Tongue (tissue), 1 donor: ENCODE measurements at regions not wholly inside any gene's neighbourhood (a gene's known extent, or its start where the extent isn't known, plus 50 kb on each side); places are given as distances from the start of the nearest gene placed in this dataset.

Experiments used
- DNase-seq: peaks from one replicate; pipeline ENCODE4 v3.0.0-alpha.2; 2015

DNA sequence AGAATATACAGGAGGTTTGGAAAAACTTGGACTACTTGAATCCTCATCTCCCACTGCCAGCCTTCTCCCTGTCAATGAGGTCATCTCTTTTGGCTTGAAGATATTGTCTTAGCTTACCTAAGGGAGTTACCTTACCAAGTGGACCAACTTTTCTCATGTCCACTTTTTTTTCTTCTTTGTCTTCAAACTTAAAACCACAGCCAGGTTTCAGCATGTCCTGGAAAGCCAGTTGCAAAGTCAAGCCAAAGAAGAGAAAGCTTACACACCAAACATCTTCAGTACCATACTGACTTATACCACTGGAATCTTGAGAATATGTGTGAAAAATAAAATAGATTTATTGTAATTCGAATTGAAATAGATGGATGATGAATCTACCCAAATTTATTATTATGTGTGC lies 520.5 kb downstream of the HTR7 start:
- DNase-seq: no peak

DNA sequence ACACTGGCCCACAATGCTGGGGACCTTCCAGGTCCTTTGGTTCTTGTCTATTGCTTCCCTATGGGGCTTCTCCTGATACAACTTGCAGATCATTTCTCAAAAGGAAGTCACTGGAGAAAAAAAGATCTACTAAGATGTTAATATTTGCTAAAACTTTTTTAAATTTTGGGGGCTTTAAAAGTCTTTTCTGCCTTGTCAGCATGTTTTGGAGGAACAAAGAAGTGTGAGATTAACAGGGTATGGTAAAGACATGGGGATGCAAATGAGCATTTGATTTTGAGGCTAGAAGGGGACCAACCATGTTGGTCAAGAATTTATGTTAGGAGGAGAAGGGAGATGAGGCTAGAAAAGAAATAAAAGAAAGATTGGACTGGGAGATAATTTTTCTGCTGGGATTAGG lies 515.4 kb downstream of the HTR7 start:
- DNase-seq: no peak

DNA sequence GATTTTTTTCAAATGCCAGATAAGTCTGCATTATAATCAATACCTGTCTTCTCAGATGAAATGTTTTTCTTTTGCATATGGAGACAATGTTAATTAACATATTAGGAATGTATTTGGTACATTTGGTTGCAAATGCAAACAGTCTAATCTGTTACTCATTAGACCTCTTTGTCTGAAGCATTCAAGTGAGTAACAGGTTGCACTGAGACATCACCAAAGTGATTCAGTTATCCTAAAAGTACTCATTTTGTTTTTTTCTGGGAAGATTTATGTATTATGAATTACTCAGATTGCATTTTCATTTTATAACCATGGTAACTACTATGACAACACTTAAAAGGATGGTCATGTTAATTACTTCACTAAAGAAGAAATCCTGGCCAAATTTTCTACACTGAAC lies 513.6 kb downstream of the HTR7 start:
- DNase-seq: no peak

DNA sequence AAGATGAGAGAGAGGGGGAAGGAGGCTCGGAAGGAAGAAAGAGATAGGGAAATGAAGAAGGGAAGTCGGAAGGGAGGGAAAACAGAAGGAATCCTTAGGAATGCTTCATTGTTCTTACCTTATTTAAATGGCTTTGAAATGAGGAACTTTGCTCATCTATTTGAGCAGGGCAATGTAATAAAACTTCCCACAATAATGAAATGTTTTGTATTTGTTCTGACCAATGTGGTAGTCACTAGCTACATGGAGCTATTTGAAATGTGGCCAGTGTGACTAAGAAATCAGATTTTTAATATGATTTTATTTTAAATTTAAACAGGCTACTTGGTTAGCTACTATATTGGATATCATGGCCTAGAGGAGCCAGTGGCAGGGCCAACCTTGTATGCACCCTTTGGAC lies 510.6 kb downstream of the HTR7 start:
- no peak for DNase-seq

DNA sequence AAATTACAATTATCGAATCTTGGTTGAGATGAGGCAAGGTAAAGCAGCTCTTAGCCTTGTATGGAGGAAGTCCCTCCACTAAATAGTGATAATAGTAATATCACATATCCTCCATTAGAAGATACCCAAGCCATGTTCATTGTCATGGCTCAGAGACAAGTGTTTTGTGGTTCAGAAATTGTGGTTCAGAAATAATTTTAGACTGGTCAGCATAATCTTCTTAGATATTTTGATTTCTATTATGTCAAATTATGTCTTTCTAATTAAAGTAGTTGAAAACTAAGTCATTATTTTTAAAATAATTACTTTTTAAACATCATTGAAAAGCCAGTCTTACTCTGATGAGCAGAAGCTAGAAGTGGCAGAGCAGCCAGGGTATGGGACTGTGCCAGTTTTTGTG lies 507.7 kb downstream of the HTR7 start:
- DNase-seq: no peak

DNA sequence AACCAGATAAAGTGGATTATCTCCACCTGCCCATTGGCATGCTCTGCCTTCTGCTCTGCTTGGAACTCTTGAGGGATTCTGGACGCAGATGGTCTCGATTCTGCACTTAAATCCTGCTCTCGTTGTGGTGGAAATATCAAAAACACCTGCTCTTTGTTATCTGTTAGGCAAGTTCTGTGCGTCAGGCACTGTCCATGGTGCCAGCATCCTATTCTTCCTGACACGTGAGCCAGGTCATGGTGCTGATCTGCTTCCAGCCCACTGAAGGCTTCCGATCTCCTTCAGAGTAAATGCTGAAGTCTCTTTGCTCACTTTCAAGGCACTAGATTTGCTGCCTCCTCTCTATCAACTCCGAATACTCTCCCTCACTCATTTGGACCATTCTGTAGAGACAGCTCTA lies 505.6 kb downstream of the HTR7 start:
- no peak for DNase-seq

DNA sequence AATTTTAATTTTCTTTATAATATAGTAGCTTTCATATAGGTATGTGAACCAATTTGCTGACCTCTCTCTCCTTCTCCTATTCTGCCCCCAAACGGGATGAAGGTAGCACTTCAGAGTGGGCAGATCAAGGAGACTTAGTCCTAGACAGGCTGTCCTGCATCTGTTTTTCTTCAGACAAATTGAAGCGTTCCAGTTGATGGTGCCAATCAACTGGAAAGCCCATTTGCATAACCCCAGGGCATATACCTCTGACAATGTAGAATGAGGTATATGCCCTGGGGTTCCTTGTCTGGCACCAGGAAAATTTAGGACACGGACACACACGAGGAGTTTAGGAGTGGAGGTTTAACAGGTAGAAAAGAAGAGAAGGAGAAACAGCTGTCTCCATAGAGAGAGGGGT lies 502.9 kb downstream of the HTR7 start:
- DNase-seq: no peak

DNA sequence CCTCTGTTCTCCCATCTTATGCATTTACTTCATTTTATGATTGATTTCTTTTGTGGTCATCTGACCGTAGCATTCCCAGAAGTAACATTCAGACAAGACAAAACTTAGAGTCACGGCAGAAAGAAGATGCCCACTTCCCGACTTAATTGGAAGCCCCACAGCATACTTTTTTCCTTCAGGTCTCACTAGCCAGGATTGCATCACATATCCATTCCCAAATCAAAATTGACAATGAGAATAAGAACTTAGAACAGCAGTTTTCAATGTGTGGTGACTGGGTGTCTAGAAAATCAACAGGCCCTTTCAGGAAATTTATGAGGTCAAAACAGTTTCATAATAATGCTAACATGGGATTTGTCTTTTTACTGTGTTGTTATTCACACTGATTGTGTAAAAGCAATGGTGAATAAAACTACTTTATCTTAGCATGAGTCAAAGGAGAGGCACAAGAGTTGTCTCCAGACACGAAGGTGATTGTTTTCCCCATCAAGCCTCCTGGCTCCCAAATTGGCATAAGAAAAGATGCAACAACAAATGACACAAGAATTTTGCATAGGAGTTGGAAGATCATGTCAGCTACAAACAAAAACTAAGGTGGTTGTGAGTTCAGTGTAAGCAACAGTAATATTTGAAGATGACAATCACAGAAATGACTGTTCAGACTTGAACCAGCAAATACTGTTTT lies 493.9 kb downstream of the HTR7 start:
- DNase-seq: no peak

DNA sequence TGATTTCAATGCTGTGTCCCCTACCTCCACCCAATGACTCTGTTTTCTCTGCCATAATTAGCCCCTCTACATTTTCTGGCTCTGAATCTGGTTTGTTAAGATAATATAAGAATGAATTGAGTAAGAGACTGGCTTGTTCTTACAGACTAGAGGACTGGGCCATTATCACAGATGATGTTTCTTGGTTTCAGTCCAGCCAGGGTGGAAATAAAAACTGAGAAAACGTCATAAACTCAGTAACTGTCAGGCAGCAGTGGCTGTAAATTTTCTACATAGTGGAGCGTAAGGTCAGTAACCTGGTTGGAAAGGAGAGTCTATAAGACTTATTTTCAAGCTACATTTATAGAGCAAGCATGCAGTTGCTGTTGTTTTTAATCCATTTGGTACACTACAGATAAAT lies 485.4 kb downstream of the HTR7 start:
- no peak for DNase-seq

DNA sequence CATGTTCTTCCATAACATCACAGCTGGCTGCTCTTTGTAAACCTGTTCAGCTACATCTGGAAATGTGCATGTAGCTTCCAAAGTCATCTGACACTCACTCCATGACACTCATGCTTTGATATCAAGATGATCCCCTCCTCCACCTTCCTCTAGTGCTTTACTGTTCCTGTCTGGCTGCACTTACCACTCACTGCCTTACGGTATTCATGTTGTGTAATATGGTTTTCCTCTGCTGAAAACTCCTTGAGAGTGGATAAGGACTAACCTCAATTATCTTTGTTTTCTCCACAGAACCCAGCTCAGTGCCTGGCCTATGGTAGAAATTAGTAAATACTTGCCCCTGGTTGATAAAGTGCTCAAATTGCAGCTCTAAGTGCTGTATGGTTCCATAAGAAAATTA lies 483.9 kb downstream of the HTR7 start:
- DNase-seq: no peak

DNA sequence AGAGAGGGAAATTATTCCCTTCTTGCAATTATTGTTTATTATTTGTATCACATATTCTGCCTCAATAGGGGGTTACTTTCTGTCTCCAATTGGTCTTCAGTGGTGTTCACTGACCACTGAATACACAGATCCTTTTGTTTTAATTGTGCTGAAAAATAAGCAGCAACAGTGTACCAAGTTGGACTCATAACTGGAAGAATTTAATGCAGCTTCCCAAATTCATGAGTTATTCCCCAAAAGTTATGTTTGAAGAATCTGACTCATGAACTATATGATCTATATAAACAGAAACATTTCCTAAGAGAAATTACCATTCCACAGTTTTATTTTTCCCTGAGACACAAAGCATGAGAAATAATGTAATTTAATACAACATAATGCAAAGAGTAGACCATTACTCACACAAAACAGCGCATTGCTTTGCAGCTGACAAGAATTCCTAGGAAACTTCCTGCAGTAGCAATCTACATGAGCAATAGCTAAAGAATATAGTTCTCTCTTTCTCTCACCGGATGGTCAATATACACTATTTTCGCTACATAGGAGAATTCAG lies 479.2 kb downstream of the HTR7 start:
- DNase-seq: no peak

DNA sequence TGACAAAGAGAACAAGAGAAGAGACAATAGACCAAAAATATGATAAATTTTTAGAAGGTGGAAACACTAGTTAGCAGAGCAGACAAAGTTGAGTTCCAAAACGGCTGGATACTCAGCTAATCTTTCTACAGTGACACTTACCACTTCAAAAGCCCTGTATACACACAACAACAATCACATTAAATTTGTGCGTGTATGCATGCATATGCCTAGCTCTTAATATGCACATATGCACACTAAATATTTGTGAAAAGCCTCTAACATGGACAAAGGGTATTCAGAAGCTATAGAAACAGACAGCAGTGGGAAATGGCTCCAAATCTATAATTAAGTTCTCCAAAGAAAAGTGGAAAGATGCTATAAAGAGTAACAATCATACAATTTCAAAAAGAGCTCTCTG lies 476.4 kb downstream of the HTR7 start:
- no peak for DNase-seq

DNA sequence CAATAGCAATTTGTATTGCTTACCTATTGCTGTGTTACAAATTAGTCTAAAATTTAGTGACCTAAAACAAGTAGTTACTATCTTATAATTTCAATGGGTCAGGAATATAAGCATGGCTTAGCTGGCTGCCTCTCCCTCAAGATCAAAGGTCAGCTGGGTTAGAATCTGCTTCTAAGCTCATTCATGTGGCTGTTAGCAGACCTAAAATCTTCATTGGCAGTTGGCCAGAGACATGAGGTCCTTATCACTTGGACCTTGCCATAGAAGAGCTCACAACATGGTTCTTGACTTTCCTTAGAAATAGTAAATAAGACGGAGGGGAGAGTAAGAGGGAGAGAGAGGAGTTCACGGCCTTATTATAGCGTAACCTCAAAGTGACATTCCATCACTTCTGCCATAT lies 468.0 kb downstream of the HTR7 start:
- no peak for DNase-seq

DNA sequence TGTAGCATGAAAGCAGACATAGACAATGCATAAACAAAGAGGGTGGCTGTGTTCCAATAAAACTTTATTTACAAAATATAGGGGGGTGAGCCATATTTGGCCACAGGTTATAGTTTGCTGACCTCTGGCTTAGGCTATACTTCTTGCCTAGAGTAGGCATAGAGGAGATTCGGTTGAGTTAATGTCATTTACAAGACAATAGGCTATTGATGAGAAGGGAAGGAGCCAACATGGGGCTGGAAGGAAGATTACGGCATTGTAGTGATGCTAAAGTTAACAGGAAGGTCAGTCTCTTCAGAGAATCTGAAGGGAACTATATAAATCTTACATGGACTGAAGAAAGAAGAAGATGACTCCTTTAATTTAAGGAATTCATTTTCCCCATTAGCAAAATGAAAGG lies 463.5 kb downstream of the HTR7 start:
- no peak for DNase-seq

DNA sequence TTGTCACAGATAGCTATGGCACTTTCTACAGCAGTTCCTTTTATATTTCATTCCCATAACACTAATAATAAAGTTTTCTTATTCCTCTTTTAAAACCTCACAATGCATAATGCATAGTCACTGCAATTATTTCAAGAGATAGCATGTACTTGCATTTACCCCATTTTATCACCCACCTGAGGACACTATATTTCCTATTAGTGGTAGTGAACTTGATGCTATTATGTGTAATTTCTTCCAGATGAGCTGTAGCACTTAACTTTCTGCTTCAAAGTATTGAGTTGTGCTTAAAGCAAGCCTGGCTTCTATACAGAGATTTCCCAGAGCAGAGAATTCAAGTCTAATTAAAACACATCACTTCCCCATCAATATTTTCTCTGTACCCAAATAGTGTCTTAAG lies 461.1 kb downstream of the HTR7 start:
- no peak for DNase-seq

DNA sequence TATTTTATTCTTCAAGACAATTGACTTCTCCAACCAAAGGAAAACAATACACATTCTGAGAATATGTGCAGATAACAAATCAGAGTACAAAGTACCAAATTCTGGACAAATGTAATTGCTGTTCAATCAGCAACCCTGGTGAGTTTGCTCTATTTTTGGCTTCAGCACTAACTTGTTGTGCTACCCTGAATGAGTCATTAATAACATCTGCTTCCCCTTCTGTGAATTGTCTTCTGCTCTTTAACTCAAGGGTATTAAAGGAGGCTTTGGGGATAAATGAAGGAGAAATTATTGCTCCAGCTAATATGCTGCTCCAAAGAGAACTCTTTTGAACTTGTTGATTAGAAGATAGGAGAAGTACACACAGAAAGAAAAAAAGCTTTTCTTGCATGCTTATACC lies 459.3 kb downstream of the HTR7 start:
- DNase-seq: no peak

DNA sequence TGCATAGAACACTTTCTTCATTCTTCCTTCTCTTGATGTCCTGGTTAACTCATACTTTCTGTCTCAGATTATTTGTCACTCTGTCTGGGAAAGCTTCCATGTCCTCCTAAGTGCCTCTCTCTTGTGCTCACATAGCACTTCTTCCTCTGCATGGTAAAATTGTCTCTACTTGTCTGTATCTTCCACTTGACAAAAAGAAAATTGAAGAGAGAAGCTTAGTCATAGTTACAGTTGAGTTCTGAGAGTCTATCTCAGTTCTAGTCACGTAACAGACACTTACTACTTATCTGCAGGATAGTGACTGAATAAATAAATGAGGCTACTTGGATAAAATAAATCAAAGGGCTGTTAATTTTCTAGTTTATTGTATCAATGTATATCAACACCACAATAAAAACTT lies 458.1 kb downstream of the HTR7 start:
- no peak for DNase-seq

DNA sequence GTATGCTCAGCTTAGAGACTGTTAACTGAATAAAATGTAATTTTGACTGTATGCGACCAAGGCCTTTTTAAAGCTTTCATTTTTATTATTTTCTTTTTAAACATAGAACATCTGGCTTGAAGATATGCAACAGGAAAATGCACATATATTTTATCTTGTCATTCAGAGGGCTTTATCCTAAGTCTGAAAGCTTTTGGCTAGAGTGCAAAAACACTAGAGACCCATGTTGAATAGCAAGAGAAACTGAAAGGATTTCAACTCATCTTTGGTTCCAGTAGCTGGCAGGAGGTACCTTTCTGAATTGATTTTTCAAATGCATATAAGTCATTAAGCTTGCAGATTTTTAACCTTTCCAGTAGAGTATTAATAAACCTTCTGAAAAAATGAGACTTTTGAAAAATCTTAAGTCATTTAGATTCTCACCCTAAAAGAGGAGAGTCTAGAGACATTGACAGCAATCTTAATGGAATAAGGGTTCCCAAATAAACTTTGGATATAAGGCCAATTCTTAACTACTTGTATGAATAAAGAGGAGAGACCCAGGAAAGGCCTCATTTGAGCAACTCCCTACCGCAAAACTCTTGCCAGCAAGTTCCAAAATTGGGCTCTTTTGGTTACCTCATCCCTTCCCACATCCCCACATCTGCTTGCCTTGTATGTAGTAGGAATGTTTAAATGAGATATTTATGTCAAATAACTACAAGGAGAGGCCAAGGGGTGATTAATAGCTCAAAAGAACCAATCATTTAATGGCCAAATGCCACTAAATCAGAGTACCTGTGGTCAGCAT lies 454.4 kb downstream of the HTR7 start:
- no peak for DNase-seq

DNA sequence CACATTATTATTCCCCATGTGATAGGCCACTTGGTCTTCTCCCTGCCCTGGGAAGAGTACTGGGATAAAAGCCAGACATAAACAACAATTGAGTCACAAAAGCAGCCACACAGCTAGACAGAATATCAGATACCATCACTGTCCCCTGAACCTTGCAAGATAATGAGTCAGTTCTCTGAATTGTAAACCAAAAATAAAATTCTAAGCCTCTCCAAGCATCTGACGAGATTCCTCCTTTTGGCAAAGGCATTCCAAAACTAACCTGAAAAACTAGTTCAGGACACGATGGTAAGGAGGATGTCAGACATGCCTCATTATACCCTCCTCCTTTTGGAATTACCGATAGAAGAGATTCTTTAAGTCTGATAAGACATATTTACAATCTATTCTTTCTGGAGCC lies 450.7 kb downstream of the HTR7 start:
- DNase-seq: no peak

DNA sequence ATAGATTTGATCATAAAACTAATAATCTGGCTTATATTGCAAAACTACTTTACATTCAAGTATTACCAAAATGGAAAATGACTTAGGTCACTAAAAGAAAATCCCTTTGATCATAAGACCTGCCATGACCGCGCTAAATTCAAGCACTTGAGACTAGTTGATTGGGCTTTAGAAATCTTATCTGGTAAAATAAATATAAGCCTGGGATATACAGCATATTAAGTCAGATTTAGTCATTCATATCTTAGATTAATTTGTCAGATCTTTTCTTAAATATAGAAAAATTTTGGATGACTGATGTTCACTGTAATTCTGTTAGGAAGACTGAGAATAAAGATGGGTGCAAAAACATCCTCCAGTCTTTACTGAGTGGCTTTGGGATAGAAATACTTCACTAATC lies 450.0 kb downstream of the HTR7 start:
- DNase-seq: no peak

DNA sequence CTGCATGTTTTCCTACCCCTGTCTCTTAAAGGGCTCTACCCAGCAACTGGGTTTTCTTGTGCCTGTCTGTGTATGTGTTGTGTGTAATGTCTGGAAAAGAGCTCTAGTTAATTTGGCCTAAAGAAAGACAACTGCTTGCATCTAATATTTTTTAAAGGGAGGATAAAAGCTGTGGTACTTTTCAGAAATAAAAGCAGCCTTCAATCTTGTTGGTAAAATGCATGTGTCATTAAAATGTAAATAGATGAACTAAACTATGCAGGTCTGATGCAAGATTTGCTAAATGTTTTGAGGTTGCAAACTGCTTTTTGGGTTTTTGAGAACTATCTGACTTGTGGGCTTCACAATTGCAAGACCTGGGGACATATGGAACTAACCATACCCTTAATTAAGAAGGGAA lies 445.3 kb downstream of the HTR7 start:
- no peak for DNase-seq

DNA sequence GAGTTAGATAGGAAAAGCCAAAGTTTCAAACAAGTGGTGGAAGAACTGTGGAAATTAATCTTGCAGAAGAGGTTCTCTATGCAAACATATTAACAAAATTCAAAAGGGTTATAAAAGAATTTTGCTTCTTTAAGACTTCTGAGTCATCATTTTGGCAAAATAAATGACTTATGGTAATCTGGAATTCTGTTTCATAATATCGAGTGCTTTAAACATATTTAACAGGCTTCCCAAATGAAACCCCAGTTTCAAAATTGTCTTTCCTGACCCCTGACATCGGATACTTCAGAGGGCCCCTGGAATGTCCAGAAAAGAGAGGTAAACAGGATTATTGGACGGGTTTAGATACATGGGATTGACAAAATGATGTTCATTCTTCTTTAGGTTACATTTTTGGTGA lies 444.6 kb downstream of the HTR7 start:
- DNase-seq: no peak

DNA sequence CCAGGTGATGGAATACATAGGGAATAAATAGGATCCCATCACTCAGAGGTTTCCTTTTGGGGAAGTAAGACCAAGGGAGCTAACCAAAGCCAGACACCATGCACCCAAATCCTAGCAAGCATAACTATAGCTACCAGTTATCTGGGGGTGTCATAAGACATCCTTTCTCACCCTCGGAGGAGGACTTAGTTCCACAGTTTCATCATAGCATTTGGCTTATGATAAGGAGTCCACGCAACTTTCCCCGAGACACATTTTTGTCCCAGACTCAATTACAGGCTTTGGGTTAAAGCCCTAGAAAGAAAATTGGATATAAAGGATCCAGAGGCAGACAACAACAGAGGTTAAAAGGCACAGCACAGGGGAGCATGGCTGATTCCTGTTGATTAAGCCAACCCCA lies 442.9 kb downstream of the HTR7 start:
- no peak for DNase-seq

DNA sequence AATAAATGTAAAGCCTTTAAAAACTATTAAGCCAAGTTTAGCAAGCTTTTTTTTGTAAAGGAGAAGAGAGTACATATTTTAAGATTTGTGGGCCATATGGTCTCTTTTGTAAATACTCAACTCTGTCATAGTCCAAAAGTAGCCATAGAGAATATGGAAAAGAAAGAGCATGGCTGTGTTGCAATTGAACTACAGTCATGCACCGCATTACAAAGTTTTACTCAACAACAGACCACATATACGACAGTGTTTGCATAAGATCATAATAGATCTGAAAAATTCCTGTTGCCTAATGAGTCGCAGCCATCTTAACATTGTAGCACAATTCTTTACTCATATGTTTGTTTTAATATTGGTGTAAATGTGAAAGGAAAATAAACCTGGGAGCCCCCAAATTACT lies 440.8 kb downstream of the HTR7 start:
- no peak for DNase-seq
